SK-N-SH (cell line): ENCODE measurements at regions not wholly inside any gene's neighbourhood (a gene's known extent, or its start where the extent isn't known, plus 50 kb on each side); places are given as distances from the start of the nearest gene placed in this dataset.

ENCODE experiments used
- CTCF ChIA-PET: fragments of 300-600, 350-600 bp; formaldehyde crosslinking; extraction: SDS; loops from one replicate; lab custom pipeline; 2021; lab: Yijun Ruan, JAX
- POLR2A ChIA-PET: fragments of 350-600 bp; sonication (Branson Sonifier 250); formaldehyde crosslinking; extraction: SDS; loops from one replicate; lab custom pipeline; 2020; ENCODE audit warnings: antibody characterized with exemption, inconsistent platforms; lab: Yijun Ruan, JAX
- DNase-seq: peaks from one replicate; pipeline ENCODE4 v3.0.0; 2012
- H2AFZ ChIP-seq: fragments of 200-600 bp; sonication (generic); 2 replicates; pipeline ENCODE4 v1.8.1; 2016; ENCODE audit warnings: antibody characterized with exemption, mild to moderate bottlenecking, low read depth
- H3F3A ChIP-seq: fragments of 200-600 bp; sonication (generic); replicated peaks from 2 replicates; pipeline ENCODE3; 2016; ENCODE audit warnings: antibody characterized with exemption, mild to moderate bottlenecking; ENCODE audit not compliant: insufficient read depth
- H3K27ac ChIP-seq, 2 experiments: fragments of 200-500 bp in 1 of 2; fragments of 200-600 bp in 1 of 2; sonication (Bioruptor generic) in 1 of 2; sonication (generic), shearing (Covaris generic) in 1 of 2; 2 replicates each; pipeline versions ENCODE4 v1.5.1 to v1.6.1; 2014 to 2016; ENCODE audit warnings: low read depth in 2 of 2, inconsistent platforms in 1 of 2, low read length in 1 of 2, mild to moderate bottlenecking in 1 of 2, mixed read lengths in 1 of 2
- H3K27me3 ChIP-seq: fragments of 200-600 bp; sonication (generic), shearing (Covaris generic); 2 replicates; pipeline ENCODE4 v1.6.1; 2016; ENCODE audit warnings: mixed run types; ENCODE audit not compliant: insufficient read depth
- H3K36me3 ChIP-seq, 2 experiments: fragments of 200-500 bp in 1 of 2; fragments of 200-600 bp in 1 of 2; sonication (Bioruptor generic) in 1 of 2; sonication (generic) in 1 of 2; replicated peaks in 1 of 2; 2 replicates each; pipeline versions ENCODE3 to v1.5.1; 2014 to 2016; ENCODE audit warnings: low read length in 1 of 2, mild to moderate bottlenecking in 1 of 2; ENCODE audit not compliant: insufficient read depth in 2 of 2, control insufficient read depth in 1 of 2
- H3K4me1 ChIP-seq, 2 experiments: fragments of 200-500 bp in 1 of 2; fragments of 200-600 bp in 1 of 2; sonication (Bioruptor generic) in 1 of 2; sonication (generic), shearing (Covaris generic) in 1 of 2; 2 replicates each; pipeline versions ENCODE4 v1.5.1 to v1.6.1; 2014 to 2016; ENCODE audit warnings: low read depth in 1 of 2, low read length in 1 of 2, mixed run types in 1 of 2; ENCODE audit not compliant: insufficient read depth in 2 of 2, control insufficient read depth in 1 of 2
- H3K4me2 ChIP-seq: fragments of 200-600 bp; sonication (generic), shearing (Covaris generic); 2 replicates; pipeline ENCODE4 v1.6.1; 2017; ENCODE audit warnings: mixed run types
- H3K4me3 ChIP-seq, 2 experiments: fragments of 200-500 bp in 1 of 2; fragments of 200-600 bp in 1 of 2; sonication (Bioruptor generic) in 1 of 2; sonication (generic), shearing (Covaris generic) in 1 of 2; 2 replicates each; pipeline versions ENCODE4 v1.5.1 to v1.8.1; 2014 to 2016; ENCODE audit warnings: low read depth in 2 of 2, inconsistent platforms in 1 of 2, low read length in 1 of 2, mild to moderate bottlenecking in 1 of 2, mixed read lengths in 1 of 2, moderate library complexity in 1 of 2
- H3K79me2 ChIP-seq: fragments of 200-600 bp; sonication (generic); 2 replicates; pipeline ENCODE4 v1.8.1; 2017; ENCODE audit warnings: mild to moderate bottlenecking; ENCODE audit not compliant: insufficient read depth
- H3K9ac ChIP-seq: fragments of 200-600 bp; sonication (generic); 2 replicates; pipeline ENCODE4 v1.6.1; 2017; ENCODE audit warnings: mixed run types
- H3K9me2 ChIP-seq: fragments of 200-600 bp; sonication (generic); 2 replicates; pipeline ENCODE4 v1.6.1; 2017; ENCODE audit warnings: mixed run types
- H3K9me3 ChIP-seq: fragments of 200-600 bp; sonication (generic); 2 replicates; pipeline ENCODE4 v1.6.1; 2017; ENCODE audit warnings: mixed run types, mild to moderate bottlenecking, moderate library complexity
- H4K20me1 ChIP-seq: fragments of 200-600 bp; sonication (generic); 2 replicates; pipeline ENCODE4 v1.6.1; 2017; ENCODE audit warnings: mild to moderate bottlenecking, mixed run types; ENCODE audit not compliant: insufficient read depth
- CHD2 ChIP-seq: fragments of 150-350 bp; IDR thresholded peaks from 2 replicates; pipeline ENCODE4 v1.6.1; 2018; ENCODE audit warnings: low read length; ENCODE audit not compliant: partially characterized antibody
- CTCF ChIP-seq: fragments of 200-600 bp; sonication (generic); IDR thresholded peaks from 2 replicates; pipeline ENCODE4 v1.6.1; 2017; ENCODE audit warnings: antibody characterized with exemption, mild to moderate bottlenecking, moderate library complexity
- EP300 ChIP-seq, 2 experiments: IDR thresholded peaks; 2 replicates each; pipeline versions ENCODE4 v1.4.0 to v1.6.1; 2012; ENCODE audit warnings: borderline replicate concordance in 1 of 2, low read depth in 1 of 2, low read length in 1 of 2
- FOSL2 ChIP-seq: IDR thresholded peaks from 2 replicates; pipeline ENCODE4 v1.4.0; 2012; ENCODE audit warnings: low read depth, mild to moderate bottlenecking, moderate library complexity, borderline replicate concordance
- FOXJ3 ChIP-seq: sonication (generic); formaldehyde crosslinking; IDR thresholded peaks from 2 replicates; pipeline ENCODE4 v1.5.1; 2020; ENCODE audit warnings: mild to moderate bottlenecking, missing genetic modification reagents
- FOXM1 ChIP-seq: IDR thresholded peaks from 2 replicates; pipeline ENCODE4 v1.4.0; 2012; ENCODE audit warnings: low read depth, mild to moderate bottlenecking
- JUND ChIP-seq: IDR thresholded peaks from 2 replicates; pipeline ENCODE4 v1.4.0; 2012
- MEF2A ChIP-seq: IDR thresholded peaks from 2 replicates; pipeline ENCODE4 v1.4.0; 2012; ENCODE audit warnings: low read depth, borderline replicate concordance
- MXI1 ChIP-seq: IDR thresholded peaks from 2 replicates; pipeline ENCODE4 v1.6.1; 2012; ENCODE audit warnings: mild to moderate bottlenecking, low read depth, low read length, improper control_type of control experiment
- NFIC ChIP-seq: IDR thresholded peaks from 2 replicates; pipeline ENCODE4 v1.4.0; 2012; ENCODE audit warnings: borderline replicate concordance
- NRF1 ChIP-seq: IDR thresholded peaks from 2 replicates; pipeline ENCODE4 v1.6.1; 2012; ENCODE audit warnings: low read depth, mild to moderate bottlenecking, low read length
- RFX5 ChIP-seq: IDR thresholded peaks from 2 replicates; pipeline ENCODE4 v1.6.1; 2012; ENCODE audit warnings: mild to moderate bottlenecking, improper control_type of control experiment, low read length
- RXRA ChIP-seq: IDR thresholded peaks from 2 replicates; pipeline ENCODE4 v1.4.0; 2012; ENCODE audit warnings: low read depth, mild to moderate bottlenecking, borderline replicate concordance
- SMC3 ChIP-seq: IDR thresholded peaks from 2 replicates; pipeline ENCODE4 v1.6.1; 2012; ENCODE audit warnings: low read depth, low read length, improper control_type of control experiment
- TAF1 ChIP-seq: IDR thresholded peaks from 2 replicates; pipeline ENCODE4 v1.6.1; 2012; ENCODE audit warnings: low read depth, mild to moderate bottlenecking, low read length, moderate library complexity, borderline replicate concordance
- USF1 ChIP-seq: IDR thresholded peaks from 2 replicates; pipeline ENCODE4 v1.4.0; 2012; ENCODE audit warnings: low read depth, borderline replicate concordance
- USF2 ChIP-seq: fragments of 150-350 bp; IDR thresholded peaks from 2 replicates; pipeline ENCODE4 v1.6.1; 2017; ENCODE audit warnings: antibody characterized with exemption, low read length, low read depth, borderline replicate concordance
- YY1 ChIP-seq: IDR thresholded peaks from 2 replicates; pipeline ENCODE4 v1.4.0; 2012; ENCODE audit warnings: low read depth, mild to moderate bottlenecking
- WGBS: methylation state at CpG from one replicate; pipeline ENCODE4 v1.1.6; 2017; ENCODE audit warnings: low lambda C conversion rate; 5-methylcytosine and 5-hydroxymethylcytosine counted together
- TF ChIP-seq, protein P1 (sequence below): IDR thresholded peaks from 2 replicates; pipeline ENCODE4 v1.4.0; 2012; ENCODE audit warnings: low read depth
- TF ChIP-seq, protein P2 (sequence below): fragments of 150-350 bp; IDR thresholded peaks from 2 replicates; pipeline ENCODE4 v1.6.1; 2016; ENCODE audit warnings: mild to moderate bottlenecking, low read depth, low read length
- TF ChIP-seq, protein P3 (sequence below): IDR thresholded peaks from 2 replicates; pipeline ENCODE4 v1.4.0; 2012; ENCODE audit warnings: low read depth, borderline replicate concordance

DNA sequence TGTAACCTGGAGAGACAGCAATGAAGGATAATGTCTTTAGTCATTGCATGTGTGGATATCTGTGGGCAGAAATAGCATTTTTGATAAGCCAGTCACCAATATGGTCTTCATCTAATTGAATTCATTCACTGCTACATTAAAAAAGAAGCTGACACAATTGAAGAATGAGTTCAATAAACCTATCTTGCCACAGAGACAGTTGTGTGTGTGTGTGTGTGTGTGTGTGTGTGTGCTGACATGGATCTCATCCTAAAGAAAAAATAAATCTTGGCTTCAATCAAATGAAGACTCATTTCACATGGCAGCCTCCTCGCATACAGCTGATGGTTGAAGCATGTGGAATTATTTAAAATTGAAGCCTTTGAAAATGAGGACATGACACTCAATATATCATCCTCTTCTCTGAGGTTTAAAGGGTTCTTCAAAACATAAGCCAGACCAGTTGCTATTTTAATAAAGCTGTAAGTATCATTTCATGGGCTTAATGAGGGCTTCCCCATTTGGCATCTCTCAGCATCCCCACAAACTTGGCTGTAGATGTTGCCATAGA, 118.5 kb upstream of the PTPN3 start:
- Histone ChIP-seq H3K36me3 (no peaks in the 10 kb centered on the region), H3K4me2 (no peak overlapping the region), H3F3A (no peaks in the 10 kb centered on the region), H3K9me2 (no peaks in the 10 kb centered on the region), H3K4me3 (no peak overlapping the region), H2AFZ (no peak overlapping the region), H4K20me1 (no peaks in the 10 kb centered on the region), H3K27ac (no peak overlapping the region), H3K79me2 (no peaks in the 10 kb centered on the region), H3K27me3 (peaks cover 7% of the 10 kb centered on the region), H3K9me3 (peaks cover 4% of the 10 kb centered on the region; the same call in 1 of the 2 replicates), H3K4me1 (no peaks in the 10 kb centered on the region), H3K9ac (no peak overlapping the region)
- DNase-seq, result no peak
- ChIA-PET CTCF (no interaction called here), POLR2A (no interaction called here)
- 0% methylated on average over 1 of the region's 1 CpG for WGBS
- TF ChIP-seq, protein P1, sequence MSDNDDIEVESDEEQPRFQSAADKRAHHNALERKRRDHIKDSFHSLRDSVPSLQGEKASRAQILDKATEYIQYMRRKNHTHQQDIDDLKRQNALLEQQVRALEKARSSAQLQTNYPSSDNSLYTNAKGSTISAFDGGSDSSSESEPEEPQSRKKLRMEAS, result no peak
- TF ChIP-seq SMC3 (no peak), NRF1 (no peak)

DNA sequence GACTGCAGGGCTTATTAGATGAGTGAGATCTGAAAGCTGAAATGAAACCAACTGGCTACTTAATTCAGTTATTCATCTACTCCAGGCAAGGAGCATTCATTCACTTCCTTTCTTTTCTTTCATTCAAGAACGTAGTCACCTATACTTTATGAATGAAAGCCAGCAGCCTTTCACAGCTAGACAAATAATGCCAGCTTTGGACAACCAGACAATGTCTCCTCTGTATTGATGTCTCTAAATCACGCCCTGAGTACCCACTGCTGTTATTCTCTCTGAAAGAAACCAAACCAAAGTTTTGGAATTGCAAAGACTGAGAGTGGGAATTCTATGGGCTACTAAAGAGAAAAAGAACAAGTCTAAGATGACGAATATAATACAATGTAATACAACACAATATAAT, 121.2 kb upstream of the PTPN3 start:
- POLR2A ChIA-PET, result no interaction called here
- no peak for DNase-seq
- no peaks in the 10 kb centered on the region for H3K36me3 ChIP-seq
- H3K9me3 ChIP-seq, result peaks cover 4% of the 10 kb centered on the region; the same call in 1 of the 2 replicates
- no peaks in the 10 kb centered on the region; the same call in 1 of the 2 replicates for H3K27me3 ChIP-seq
- no peak overlapping the region for H3K4me2 ChIP-seq
- 1% methylated on average over 3 of the region's 3 CpGs for WGBS
- H2AFZ ChIP-seq, result no peak overlapping the region
- H3K9me2 ChIP-seq, result no peaks in the 10 kb centered on the region
- H3K27ac ChIP-seq, result no peak overlapping the region
- no peaks in the 10 kb centered on the region for H4K20me1 ChIP-seq
- TF ChIP-seq, protein P2, sequence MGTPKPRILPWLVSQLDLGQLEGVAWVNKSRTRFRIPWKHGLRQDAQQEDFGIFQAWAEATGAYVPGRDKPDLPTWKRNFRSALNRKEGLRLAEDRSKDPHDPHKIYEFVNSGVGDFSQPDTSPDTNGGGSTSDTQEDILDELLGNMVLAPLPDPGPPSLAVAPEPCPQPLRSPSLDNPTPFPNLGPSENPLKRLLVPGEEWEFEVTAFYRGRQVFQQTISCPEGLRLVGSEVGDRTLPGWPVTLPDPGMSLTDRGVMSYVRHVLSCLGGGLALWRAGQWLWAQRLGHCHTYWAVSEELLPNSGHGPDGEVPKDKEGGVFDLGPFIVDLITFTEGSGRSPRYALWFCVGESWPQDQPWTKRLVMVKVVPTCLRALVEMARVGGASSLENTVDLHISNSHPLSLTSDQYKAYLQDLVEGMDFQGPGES, result no peak
- TF ChIP-seq, protein P3, sequence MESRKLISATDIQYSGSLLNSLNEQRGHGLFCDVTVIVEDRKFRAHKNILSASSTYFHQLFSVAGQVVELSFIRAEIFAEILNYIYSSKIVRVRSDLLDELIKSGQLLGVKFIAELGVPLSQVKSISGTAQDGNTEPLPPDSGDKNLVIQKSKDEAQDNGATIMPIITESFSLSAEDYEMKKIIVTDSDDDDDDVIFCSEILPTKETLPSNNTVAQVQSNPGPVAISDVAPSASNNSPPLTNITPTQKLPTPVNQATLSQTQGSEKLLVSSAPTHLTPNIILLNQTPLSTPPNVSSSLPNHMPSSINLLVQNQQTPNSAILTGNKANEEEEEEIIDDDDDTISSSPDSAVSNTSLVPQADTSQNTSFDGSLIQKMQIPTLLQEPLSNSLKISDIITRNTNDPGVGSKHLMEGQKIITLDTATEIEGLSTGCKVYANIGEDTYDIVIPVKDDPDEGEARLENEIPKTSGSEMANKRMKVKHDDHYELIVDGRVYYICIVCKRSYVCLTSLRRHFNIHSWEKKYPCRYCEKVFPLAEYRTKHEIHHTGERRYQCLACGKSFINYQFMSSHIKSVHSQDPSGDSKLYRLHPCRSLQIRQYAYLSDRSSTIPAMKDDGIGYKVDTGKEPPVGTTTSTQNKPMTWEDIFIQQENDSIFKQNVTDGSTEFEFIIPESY, result no peak
- TF ChIP-seq RXRA (no peak), FOXM1 (no peak), SMC3 (no peak), CTCF (no peak), USF1 (no peak), YY1 (no peak), FOXJ3 (no peak), RFX5 (no peak), TAF1 (no peak), NFIC (no peak), EP300 (IDR thresholded peaks at IDR 0.05; ENCODE audit: borderline replicate concordance in 1 of 2, low read depth in 1 of 2, low read length in 1 of 2) (no peak), MEF2A (no peak), MXI1 (no peak), FOSL2 (no peak), CHD2 (no peak), USF2 (no peak), JUND (no peak)
- no peaks in the 10 kb centered on the region for H3K4me1 ChIP-seq
- no peaks in the 10 kb centered on the region for H3F3A ChIP-seq
- CTCF ChIA-PET, result no interaction called here
- no peak overlapping the region for H3K9ac ChIP-seq
- no peak overlapping the region for H3K4me3 ChIP-seq
- no peaks in the 10 kb centered on the region for H3K79me2 ChIP-seq
